ENCODE measurements at regions not wholly inside any gene's neighbourhood (a gene's known extent, or its start where the extent isn't known, plus 50 kb on each side); places are given as distances from the start of the nearest gene placed in this dataset.
"Not testable (repeated sequence)": the region's sequence is repeated elsewhere in the genome, so short reads cannot be mapped to it uniquely, and the experiment has no call there.

DNA sequence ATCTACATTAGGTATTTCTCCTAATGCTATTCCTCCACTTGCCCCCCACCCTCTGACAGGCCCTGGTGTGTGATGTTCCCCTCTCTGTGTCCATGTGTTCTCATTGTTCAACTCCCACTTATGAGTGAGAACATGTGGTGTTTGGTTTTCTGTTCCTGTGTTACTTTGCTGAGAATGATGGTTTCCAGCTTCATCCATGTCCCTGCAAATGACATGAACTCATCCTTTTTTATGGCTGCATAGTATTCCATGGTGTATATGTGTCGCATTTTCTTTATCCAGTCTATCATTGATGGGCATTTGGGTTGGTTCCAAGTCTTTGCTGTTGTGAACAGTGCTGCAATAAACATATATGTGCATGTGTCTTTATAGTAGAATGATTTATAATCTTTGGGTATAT, 50.6 kb upstream of the GRHL3 start:
- TF ChIP-seq POLR2A, CTCF, POLR2AphosphoS5 (IDR thresholded peaks at IDR 0.05): not testable (repeated sequence)

All from upper lobe of left lung (tissue), 4 donors.